ENCODE measurements at regions not wholly inside any gene's neighbourhood (a gene's known extent, or its start where the extent isn't known, plus 50 kb on each side); places are given as distances from the start of the nearest gene placed in this dataset.

DNA sequence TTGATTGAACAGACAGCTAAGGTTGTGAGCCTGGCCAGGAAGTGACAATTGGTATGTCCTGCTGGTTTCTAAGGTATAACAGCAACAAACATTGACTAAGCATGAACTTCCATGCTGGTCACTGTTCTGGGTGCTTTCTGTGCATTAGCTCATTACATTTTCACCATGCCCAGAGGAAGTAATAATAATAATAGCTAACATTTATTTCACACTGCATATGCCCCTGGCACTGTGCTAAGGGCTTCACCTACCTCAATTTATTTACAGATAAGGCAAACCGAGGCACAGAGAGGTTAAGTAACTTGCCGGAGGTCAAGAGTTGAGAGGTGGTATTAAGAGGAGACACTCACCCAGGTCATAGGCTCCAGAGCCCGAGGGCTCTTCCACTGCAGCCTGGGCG, 113.6 kb downstream of the PDCL3 start:
- TF ChIP-seq, protein P1, sequence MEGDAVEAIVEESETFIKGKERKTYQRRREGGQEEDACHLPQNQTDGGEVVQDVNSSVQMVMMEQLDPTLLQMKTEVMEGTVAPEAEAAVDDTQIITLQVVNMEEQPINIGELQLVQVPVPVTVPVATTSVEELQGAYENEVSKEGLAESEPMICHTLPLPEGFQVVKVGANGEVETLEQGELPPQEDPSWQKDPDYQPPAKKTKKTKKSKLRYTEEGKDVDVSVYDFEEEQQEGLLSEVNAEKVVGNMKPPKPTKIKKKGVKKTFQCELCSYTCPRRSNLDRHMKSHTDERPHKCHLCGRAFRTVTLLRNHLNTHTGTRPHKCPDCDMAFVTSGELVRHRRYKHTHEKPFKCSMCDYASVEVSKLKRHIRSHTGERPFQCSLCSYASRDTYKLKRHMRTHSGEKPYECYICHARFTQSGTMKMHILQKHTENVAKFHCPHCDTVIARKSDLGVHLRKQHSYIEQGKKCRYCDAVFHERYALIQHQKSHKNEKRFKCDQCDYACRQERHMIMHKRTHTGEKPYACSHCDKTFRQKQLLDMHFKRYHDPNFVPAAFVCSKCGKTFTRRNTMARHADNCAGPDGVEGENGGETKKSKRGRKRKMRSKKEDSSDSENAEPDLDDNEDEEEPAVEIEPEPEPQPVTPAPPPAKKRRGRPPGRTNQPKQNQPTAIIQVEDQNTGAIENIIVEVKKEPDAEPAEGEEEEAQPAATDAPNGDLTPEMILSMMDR (IDR thresholded peaks at IDR 0.05) = no peak
- no peak for TF ChIP-seq POLR2A (IDR thresholded peaks at IDR 0.05)

All from Peyer's patch (tissue), 4 donors.